ENCODE measurements at regions not wholly inside any gene's neighbourhood (a gene's known extent, or its start where the extent isn't known, plus 50 kb on each side); places are given as distances from the start of the nearest gene placed in this dataset.
"Not testable (repeated sequence)": the region's sequence is repeated elsewhere in the genome, so short reads cannot be mapped to it uniquely, and the experiment has no call there.

GRCh38 chr6:145271577-145271976 lies 463.7 kb downstream of the EPM2A start:
- DNase-seq = no peak

DNA sequence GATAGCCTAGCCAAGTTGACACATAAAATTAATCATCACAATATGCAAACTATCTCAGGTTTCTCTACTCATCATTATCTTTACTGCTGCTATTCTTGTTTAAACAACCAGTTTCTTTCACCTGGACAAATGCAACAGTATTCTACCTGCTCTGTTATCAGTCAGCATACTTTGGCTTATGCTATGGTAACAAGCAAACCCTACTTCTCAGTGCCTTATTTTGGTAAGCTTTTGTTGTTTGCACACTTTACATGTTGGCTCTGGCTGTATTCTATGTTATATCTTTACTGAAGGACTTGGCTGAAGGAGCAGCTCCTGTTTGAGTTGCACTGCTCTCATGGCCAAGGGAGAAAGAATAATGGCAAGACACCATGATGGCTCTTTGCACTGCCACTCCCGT lies 463.1 kb downstream of the EPM2A start:
- no peak for DNase-seq

DNA sequence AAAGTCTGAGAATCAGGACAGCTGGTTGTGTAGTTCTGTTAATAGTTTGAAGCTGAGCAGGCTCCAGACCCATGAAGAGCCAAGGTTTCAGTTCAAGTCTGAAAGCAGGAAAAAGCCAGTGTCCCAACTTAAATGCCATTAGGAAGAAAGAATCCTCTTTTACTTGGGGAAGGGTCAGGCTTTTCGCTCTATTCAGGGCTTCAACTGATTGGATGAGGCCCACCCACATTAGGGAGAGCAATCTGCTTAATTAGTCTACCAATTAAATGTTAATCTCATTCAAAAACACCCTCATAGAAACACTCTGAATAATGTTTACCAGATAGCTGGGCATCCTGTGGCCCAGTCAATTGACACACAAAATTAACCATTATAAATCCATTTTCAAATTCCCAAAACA lies 462.2 kb downstream of the EPM2A start:
- DNase-seq = no peak

GRCh38 chr6:145274083-145274482 lies 461.2 kb downstream of the EPM2A start:
- no peak for DNase-seq

- no peak for DNase-seq
Measured at GRCh38 chr6:145275019-145275418, 460.3 kb downstream of the EPM2A start.

- no peak for DNase-seq
Measured at GRCh38 chr6:145275787-145276186, 459.5 kb downstream of the EPM2A start.

GRCh38 chr6:145276756-145277155 lies 458.6 kb downstream of the EPM2A start:
- DNase-seq = no peak

- DNase-seq = no peak
Measured at GRCh38 chr6:145277358-145278086, 457.8 kb downstream of the EPM2A start.

GRCh38 chr6:145278163-145278807 lies 457.0 kb downstream of the EPM2A start:
- DNase-seq = no peak

- no peak for DNase-seq
Measured at GRCh38 chr6:145279551-145279950, 455.8 kb downstream of the EPM2A start.

DNA sequence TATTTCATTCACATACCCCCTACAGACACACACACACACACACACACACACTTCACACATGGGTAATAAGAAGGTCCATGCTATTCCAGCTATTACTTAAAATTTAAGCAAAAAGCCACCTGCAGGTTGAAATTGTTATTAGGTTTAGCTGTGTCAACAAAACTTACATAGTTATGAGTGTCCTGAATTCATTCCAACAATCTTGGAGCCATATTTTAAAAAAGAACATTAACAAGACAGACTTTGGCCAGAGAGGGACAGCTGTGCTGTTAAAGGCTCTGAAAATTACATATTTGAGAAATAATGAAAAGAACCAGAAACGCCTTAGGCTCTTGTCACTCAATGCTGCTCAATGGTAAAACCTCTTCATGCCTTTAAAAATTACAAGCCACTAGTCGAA lies 455.3 kb downstream of the EPM2A start:
- DNase-seq = no peak

- not testable (repeated sequence) for DNase-seq
Measured at GRCh38 chr6:145283209-145283608, 452.1 kb downstream of the EPM2A start.

DNA sequence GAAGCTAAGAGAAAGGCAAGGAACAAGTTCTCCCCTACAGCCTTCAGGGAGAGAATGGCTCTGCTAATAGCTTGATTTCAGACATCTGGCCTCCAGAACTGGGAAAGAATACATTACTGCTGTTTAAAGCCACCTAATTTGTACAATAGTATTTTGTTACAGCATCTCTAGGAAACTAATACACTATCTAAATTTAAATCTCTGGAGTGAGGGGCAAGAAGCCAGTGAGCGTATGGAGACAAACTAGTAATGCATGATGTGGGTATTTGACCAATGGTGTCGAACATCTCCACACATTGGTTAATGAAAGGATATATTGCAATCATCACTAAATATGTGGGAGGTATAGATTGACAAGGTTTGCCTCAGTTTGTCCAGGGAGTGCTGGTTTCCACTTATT lies 451.5 kb downstream of the EPM2A start:
- DNase-seq = no peak

GRCh38 chr6:145286916-145287315 lies 448.4 kb downstream of the EPM2A start:
- no peak for DNase-seq

DNA sequence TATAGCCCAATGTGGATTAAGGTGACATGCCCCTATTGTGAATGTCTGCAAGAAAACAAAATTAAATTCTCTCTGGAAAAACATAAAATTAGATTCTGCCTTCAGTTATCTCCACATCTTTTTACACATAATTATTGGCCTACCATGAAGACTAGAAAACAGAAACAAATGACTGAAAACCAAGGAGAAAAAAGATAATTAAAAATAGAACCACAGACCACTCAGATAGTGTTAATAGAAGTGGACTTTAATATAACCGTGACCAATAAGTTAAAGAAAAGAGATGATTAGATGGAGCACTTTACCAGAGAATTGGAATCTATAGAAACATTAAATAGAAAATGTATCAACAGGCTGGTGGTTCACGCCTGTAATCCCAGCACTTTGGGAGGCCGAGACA lies 445.7 kb downstream of the EPM2A start:
- no peak for DNase-seq

DNA sequence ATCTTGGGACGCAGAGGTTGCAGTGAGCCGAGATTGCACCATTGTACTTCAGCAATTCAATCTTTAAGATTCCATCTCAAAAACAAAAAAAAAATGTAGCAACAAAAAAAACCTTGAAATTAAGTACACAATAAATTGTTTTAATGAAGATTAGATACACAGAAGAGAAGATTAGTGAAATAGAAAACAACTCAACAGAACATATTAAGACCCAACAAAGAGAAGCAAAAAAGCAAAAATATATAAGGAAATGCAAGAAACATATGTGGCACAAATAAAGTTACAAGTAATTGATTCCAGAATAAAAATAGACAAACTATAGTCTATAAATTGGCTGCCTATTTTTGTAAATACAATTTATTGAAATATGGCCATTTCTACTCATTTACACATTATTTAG lies 445.2 kb downstream of the EPM2A start:
- DNase-seq = no peak

DNA sequence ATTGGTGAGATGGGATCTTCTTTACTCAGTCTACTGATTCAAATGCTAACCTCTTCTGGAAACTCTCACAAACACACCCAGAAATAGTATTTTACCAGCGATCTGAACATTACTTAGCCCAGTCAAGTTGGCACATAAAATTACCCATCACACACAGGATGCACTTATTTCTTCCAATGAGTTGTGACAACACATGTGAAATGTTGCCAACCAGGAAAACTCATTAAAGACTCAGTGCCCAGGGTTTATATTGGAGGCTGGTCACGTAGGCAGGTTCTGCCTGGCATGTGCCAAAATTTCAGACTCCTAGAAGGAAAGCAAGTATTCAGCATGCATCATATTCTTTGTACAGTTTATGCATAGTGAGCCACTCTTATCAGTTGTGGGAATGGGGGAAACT lies 443.3 kb downstream of the EPM2A start:
- no peak for DNase-seq

GRCh38 chr6:145294942-145295341 lies 440.4 kb downstream of the EPM2A start:
- DNase-seq = no peak

GRCh38 chr6:145295746-145296145 lies 439.6 kb downstream of the EPM2A start:
- no peak for DNase-seq

- DNase-seq = no peak
Measured at GRCh38 chr6:145305670-145306069, 429.6 kb downstream of the EPM2A start.

DNA sequence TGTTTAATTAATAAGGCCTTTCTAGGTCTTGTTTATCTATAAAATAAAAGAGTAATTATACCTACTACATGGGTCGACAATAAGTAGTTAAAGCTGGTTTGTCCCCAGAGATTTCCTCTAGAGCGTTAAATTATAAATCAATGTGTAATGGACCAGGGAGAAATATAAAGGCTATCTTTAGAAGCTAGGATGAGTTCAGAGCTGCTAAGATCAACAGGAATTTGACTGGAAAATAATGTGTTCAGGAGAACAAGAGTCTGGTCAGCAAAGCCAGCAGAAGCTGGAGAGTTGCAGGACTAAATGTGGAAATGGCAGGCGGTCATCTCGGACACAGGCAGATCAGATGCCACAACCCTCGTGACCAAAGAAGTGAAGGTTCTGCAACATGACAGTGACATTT lies 428.8 kb downstream of the EPM2A start:
- DNase-seq = no peak

GRCh38 chr6:145309842-145310535 lies 425.3 kb downstream of the EPM2A start:
- no peak for DNase-seq

GRCh38 chr6:145312481-145312880 lies 422.8 kb downstream of the EPM2A start:
- DNase-seq = no peak
